Peyer's patch (tissue), 4 donors: ENCODE measurements at regions not wholly inside any gene's neighbourhood (a gene's known extent, or its start where the extent isn't known, plus 50 kb on each side); places are given as distances from the start of the nearest gene placed in this dataset.

Experiments
- DNase-seq, 3 donors: peaks; one replicate each; pipeline ENCODE4 v3.0.0-alpha.2; 2017 to 2019
- H3K27ac ChIP-seq, 4 donors: fragments of 200-600 bp; sonication (generic); one replicate each; pipeline ENCODE4 v1.5.1; 2016 to 2019
- H3K27me3 ChIP-seq, 2 donors: fragments of 200-600 bp; sonication (generic); one replicate each; pipeline ENCODE4 v1.5.1; 2019
- H3K36me3 ChIP-seq, 3 donors: fragments of 200-600 bp; sonication (generic); one replicate each; pipeline ENCODE4 v1.5.1; 2016 to 2019
- H3K4me1 ChIP-seq, 4 donors: fragments of 200-600 bp; sonication (generic); one replicate each; pipeline ENCODE4 v1.5.1; 2016 to 2019
- H3K4me3 ChIP-seq, 4 donors: fragments of 200-600 bp; sonication (generic); 1 replicate in 3 of 4; 2 replicates in 1 of 4; pipeline ENCODE4 v1.5.1; 2016 to 2019; ENCODE audit warnings: mild to moderate bottlenecking in 1 of 4
- H3K9me3 ChIP-seq, 4 donors: fragments of 200-600 bp; sonication (generic); one replicate each; pipeline ENCODE4 v1.5.1; 2016 to 2019; ENCODE audit warnings: mild to moderate bottlenecking in 1 of 4
- CTCF ChIP-seq, 6 experiments: fragments of 450-650 bp in 4 of 6; fragments of 200-600 bp in 2 of 6; sonication (generic) in 1 of 6; IDR thresholded peaks; one replicate each; pipeline ENCODE4 v1.5.1; 2017 to 2019; ENCODE audit warnings: antibody characterized with exemption in 6 of 6, mild to moderate bottlenecking in 3 of 6, moderate library complexity in 1 of 6
- POLR2A ChIP-seq, 2 donors: fragments of 450-650 bp; IDR thresholded peaks; one replicate each; pipeline ENCODE4 v1.5.1; 2017; ENCODE audit warnings: antibody characterized with exemption in 2 of 2, mild to moderate bottlenecking in 2 of 2, moderate library complexity in 2 of 2

- Histone ChIP-seq H3K4me3 (no peak overlapping the region), H3K27me3 (no peaks in the 10 kb centered on the region), H3K36me3 (no peaks in the 10 kb centered on the region), H3K27ac (no peak overlapping the region), H3K9me3 (no peaks in the 10 kb centered on the region), H3K4me1 (no peaks in the 10 kb centered on the region)
- TF ChIP-seq POLR2A (IDR thresholded peaks at IDR 0.05) (no peak), CTCF (IDR thresholded peaks at IDR 0.05) (no peak)
- no peak for DNase-seq
Observed at GRCh38 chr20:39785252-39785917, 823.2 kb downstream of the DHX35 start.

GRCh38 chr20:39784693-39785092 is 822.5 kb downstream of the DHX35 start:
- no peak for DNase-seq
- Histone ChIP-seq H3K36me3 (no peaks in the 10 kb centered on the region), H3K27ac (no peak overlapping the region), H3K27me3 (no peaks in the 10 kb centered on the region), H3K9me3 (no peaks in the 10 kb centered on the region), H3K4me1 (no peaks in the 10 kb centered on the region), H3K4me3 (no peak overlapping the region)
- TF ChIP-seq CTCF (IDR thresholded peaks at IDR 0.05) = no peak

- no peaks in the 10 kb centered on the region for H3K9me3 ChIP-seq
- no peaks in the 10 kb centered on the region for H3K4me1 ChIP-seq
- no peak overlapping the region for H3K27ac ChIP-seq
- TF ChIP-seq POLR2A (IDR thresholded peaks at IDR 0.05) (no peak), CTCF (IDR thresholded peaks at IDR 0.05) (no peak)
- H3K4me3 ChIP-seq = no peak overlapping the region
- no peak for DNase-seq
- H3K36me3 ChIP-seq = no peaks in the 10 kb centered on the region
- H3K27me3 ChIP-seq = no peaks in the 10 kb centered on the region
Observed at GRCh38 chr20:39778847-39779604, 816.9 kb downstream of the DHX35 start.

GRCh38 chr20:39778431-39778830 is 816.3 kb downstream of the DHX35 start:
- DNase-seq = no peak
- Histone ChIP-seq H3K36me3 (no peaks in the 10 kb centered on the region), H3K4me3 (no peak overlapping the region), H3K27me3 (no peaks in the 10 kb centered on the region), H3K27ac (no peak overlapping the region), H3K4me1 (no peaks in the 10 kb centered on the region), H3K9me3 (no peaks in the 10 kb centered on the region)
- no peak for TF ChIP-seq CTCF (IDR thresholded peaks at IDR 0.05)
- TF ChIP-seq POLR2A (IDR thresholded peaks at IDR 0.05) = no peak

GRCh38 chr20:39777610-39778009 is 815.5 kb downstream of the DHX35 start:
- TF ChIP-seq POLR2A (IDR thresholded peaks at IDR 0.05) = no peak
- no peak for TF ChIP-seq CTCF (IDR thresholded peaks at IDR 0.05)
- no peak for DNase-seq
- no peaks in the 10 kb centered on the region for H3K4me1 ChIP-seq
- H3K27me3 ChIP-seq = no peaks in the 10 kb centered on the region
- H3K36me3 ChIP-seq = no peaks in the 10 kb centered on the region
- no peak overlapping the region for H3K4me3 ChIP-seq
- no peaks in the 10 kb centered on the region for H3K9me3 ChIP-seq
- H3K27ac ChIP-seq = no peak overlapping the region
